Mesothelial cell of epicardium (in vitro differentiated cells): ENCODE measurements at regions not wholly inside any gene's neighbourhood (a gene's known extent, or its start where the extent isn't known, plus 50 kb on each side); places are given as distances from the start of the nearest gene placed in this dataset.

Experiments
- DNase-seq, 2 experiments: peaks; one replicate each; pipeline ENCODE4 v3.0.0; 2021; ENCODE audit warnings: low spot score in 2 of 2; ENCODE audit not compliant: unreplicated experiment in 2 of 2
- H3K27ac Mint-ChIP-seq: 2 replicates; pipeline ENCODE4 v1.8.0; 2021; ENCODE audit warnings: mixed read lengths
- H3K27me3 Mint-ChIP-seq: 2 replicates; pipeline ENCODE4 v1.8.0; 2021; ENCODE audit warnings: low read depth, mixed read lengths
- H3K36me3 Mint-ChIP-seq: 2 replicates; pipeline ENCODE4 v1.8.0; 2021; ENCODE audit warnings: mixed read lengths
- H3K4me1 Mint-ChIP-seq: 2 replicates; pipeline ENCODE4 v1.8.0; 2021; ENCODE audit warnings: mixed read lengths
- H3K4me3 Mint-ChIP-seq: 2 replicates; pipeline ENCODE4 v1.8.0; 2021; ENCODE audit warnings: mild to moderate bottlenecking, moderate library complexity, mixed read lengths
- H3K9me3 Mint-ChIP-seq: 2 replicates; pipeline ENCODE4 v1.8.0; 2021; ENCODE audit warnings: mixed read lengths
- CTCF ChIP-seq: fragments of 200-600 bp; sonication (generic); IDR thresholded peaks from one replicate; pipeline ENCODE4 v1.5.0; 2021; ENCODE audit warnings: antibody characterized with exemption; ENCODE audit not compliant: unreplicated experiment

GRCh38 chr1:30272277-30273020 lies 450.9 kb downstream of the MATN1 start:
- no peak overlapping the region for H3K4me3 Mint-ChIP-seq
- peaks cover 48% of the 10 kb centered on the region for H3K27me3 Mint-ChIP-seq
- DNase-seq, result peak in 1 of 2 experiments; percentile 36
- TF ChIP-seq CTCF, result no peak
- H3K4me1 Mint-ChIP-seq, result no peaks in the 10 kb centered on the region
- H3K36me3 Mint-ChIP-seq, result no peaks in the 10 kb centered on the region
- H3K27ac Mint-ChIP-seq, result no peak overlapping the region
- H3K9me3 Mint-ChIP-seq, result no peaks in the 10 kb centered on the region

- Mint-ChIP-seq H3K36me3 (no peaks in the 10 kb centered on the region), H3K27ac (no peak overlapping the region), H3K9me3 (no peaks in the 10 kb centered on the region), H3K4me1 (no peaks in the 10 kb centered on the region), H3K27me3 (peaks cover 48% of the 10 kb centered on the region), H3K4me3 (no peak overlapping the region)
- no peak for TF ChIP-seq CTCF
- peak in 1 of 2 experiments; percentile 31 for DNase-seq
These were observed 451.7 kb downstream of the MATN1 start for GRCh38 chr1:30271401-30272276.

- H3K4me3 Mint-ChIP-seq, result no peak overlapping the region
- no peak for TF ChIP-seq CTCF
- peaks cover 48% of the 10 kb centered on the region for H3K27me3 Mint-ChIP-seq
- no peaks in the 10 kb centered on the region for H3K4me1 Mint-ChIP-seq
- no peak overlapping the region for H3K27ac Mint-ChIP-seq
- DNase-seq, result no peak
- no peaks in the 10 kb centered on the region for H3K9me3 Mint-ChIP-seq
- no peaks in the 10 kb centered on the region for H3K36me3 Mint-ChIP-seq
These were observed 452.9 kb downstream of the MATN1 start for GRCh38 chr1:30270461-30270860.

GRCh38 chr1:30268923-30269666 lies 454.3 kb downstream of the MATN1 start:
- TF ChIP-seq CTCF, result no peak
- Mint-ChIP-seq H3K4me3 (no peak overlapping the region), H3K9me3 (no peaks in the 10 kb centered on the region), H3K27me3 (peaks cover 48% of the 10 kb centered on the region), H3K4me1 (no peaks in the 10 kb centered on the region), H3K27ac (no peak overlapping the region), H3K36me3 (no peaks in the 10 kb centered on the region)
- no peak for DNase-seq

GRCh38 chr1:30267856-30268255 lies 455.5 kb downstream of the MATN1 start:
- H3K9me3 Mint-ChIP-seq, result no peaks in the 10 kb centered on the region
- H3K4me3 Mint-ChIP-seq, result no peak overlapping the region
- H3K36me3 Mint-ChIP-seq, result no peaks in the 10 kb centered on the region
- peaks cover 44% of the 10 kb centered on the region for H3K27me3 Mint-ChIP-seq
- no peaks in the 10 kb centered on the region for H3K4me1 Mint-ChIP-seq
- no peak for TF ChIP-seq CTCF
- no peak overlapping the region for H3K27ac Mint-ChIP-seq
- no peak for DNase-seq
